HG03571 (cell line): ENCODE measurements at regions not wholly inside any gene's neighbourhood (a gene's known extent, or its start where the extent isn't known, plus 50 kb on each side); places are given as distances from the start of the nearest gene placed in this dataset.

Experiments used
- ATAC-seq: cut with Tn5 transposase; IDR thresholded peaks from one replicate; pipeline ENCODE4 v1.9.1; 2021; ENCODE audit not compliant: unreplicated experiment

DNA sequence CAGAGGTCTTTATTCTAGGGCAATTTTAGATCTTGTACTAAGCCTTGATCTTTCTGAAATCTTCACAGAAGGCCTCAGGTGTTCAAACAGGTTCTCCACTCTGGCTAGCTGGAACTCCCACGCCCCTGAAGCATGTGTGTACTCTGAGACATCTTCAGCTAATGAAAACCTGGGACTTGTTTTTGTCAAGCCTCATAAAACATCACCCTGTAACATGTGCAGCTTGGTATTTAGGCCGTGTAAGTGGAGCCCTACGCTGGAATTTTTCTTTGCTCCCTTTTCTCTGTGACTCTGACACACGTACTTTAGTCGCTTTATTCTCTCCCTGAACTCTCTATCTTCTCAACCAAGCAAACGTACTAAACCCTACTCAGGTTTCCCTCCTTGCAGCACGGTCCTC, 701.9 kb upstream of the ZP4 start:
- ATAC-seq, result no peak

DNA sequence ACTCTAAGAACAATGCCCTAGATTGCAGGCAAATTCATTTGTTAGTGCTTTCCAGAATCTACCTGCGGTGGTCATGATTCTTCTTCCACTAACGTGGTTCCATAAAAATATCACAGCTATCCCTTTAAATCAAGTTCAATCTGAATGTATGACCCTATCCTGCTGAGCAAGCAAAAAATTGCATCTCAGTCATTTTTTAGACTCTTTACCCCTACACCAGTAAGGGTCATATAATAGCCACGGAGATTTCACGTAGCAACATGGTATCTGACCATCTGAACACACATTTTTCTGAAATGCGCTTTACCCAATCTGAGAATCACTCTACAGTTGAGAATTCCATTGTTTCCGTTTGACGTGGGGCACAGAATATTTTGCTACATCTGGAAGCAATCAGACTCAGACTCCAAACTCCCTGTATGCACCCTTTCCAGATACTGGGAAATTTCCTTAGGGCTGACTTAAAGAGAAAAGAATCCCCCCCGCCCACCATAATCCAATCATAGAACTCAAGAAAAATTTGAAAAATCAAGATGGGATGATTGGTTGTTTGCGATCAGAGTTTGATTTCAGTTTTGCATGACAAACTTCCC, 699.2 kb upstream of the ZP4 start:
- ATAC-seq, result no peak

DNA sequence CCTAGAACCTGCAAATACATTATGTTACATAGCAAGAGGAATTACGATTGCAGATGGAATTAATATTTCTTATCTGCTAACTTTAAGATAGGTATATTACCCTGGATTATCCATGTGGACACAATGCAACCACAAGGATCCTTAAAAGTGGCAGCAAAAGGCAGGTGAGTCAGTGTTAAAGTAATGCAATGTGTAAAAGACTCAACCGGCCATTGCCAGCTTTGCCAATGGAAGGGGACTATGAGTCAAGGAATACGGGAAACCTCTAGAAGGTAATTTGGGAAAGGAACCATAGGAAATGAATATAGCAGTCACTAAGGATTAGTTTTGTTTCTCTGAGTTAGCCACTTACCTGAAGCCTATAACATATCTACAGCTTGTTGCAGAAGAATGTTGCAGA, 692.1 kb upstream of the ZP4 start:
- no peak for ATAC-seq

DNA sequence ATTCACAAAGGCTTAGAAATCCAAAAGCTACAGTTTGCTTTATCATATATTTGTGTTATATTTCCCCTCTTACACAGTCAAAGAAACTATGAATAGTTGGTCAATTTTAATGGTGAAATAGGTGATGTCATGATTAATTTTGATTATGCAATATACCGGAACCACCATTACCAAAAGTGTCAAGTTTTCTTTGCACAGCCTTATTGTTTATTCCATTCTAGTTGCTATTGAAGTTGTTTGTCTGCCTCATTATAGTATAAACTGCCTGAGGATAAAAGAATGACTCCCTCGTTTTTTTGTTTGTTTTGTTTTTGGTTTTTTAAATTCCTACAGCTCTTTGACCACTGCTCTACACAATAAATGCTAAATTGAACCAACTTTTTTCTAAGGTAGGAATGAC, 690.6 kb upstream of the ZP4 start:
- no peak for ATAC-seq

DNA sequence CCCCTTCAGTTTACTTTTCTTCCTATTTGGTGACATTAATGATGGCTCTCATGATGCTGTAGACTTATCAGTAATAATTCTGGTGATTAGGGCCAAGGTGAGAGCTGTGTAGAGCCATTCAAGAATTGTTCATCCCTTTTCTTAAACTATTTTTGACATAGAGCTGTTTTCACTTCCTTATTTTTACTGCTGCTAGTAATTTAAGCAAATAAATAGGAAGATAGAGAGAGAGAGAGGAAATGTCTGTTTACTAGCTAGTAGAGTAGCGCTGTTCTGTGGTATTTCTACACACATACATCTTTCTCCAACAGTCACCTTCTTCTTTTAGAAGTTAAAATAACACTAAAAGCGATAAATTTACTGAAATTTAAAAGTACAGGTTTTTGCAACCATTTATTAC, 678.0 kb upstream of the ZP4 start:
- no peak for ATAC-seq

DNA sequence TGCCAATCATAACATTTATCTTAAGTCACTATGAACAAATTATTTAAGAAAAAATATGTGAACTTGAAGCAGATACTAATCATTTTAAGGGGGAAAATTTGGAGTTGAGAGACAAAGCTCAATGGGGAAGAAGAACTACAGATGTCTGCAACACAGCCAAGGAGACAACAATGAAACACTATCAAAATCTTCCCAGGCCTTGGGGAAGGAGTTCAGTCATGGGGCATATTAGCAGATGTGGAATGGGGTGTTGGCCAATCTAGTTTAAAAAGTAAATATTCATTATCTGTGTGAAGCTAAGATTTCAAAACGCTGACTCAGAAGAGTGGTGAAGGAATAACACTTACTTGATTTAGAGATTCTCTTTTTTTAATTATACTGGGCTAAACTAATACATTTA, 671.6 kb upstream of the ZP4 start:
- ATAC-seq, result no peak

DNA sequence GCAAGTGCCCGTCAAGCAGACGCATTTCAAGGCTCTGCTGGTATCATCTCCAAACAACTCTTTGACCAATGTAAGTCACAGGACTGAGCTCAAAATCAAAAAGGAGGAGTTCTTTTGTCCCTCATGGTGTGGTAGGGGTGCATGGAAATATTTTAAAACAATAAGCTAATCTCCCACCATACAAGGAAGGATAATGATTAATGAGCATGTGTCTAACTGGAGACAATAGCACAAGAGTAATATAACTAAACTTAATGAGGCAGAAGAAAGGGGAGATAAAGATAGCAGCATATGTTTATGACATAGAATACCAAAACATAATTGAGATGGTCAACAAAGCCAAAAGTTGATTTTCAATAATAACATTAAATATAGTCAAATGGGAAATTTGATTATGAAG, 668.0 kb upstream of the ZP4 start:
- no peak for ATAC-seq

DNA sequence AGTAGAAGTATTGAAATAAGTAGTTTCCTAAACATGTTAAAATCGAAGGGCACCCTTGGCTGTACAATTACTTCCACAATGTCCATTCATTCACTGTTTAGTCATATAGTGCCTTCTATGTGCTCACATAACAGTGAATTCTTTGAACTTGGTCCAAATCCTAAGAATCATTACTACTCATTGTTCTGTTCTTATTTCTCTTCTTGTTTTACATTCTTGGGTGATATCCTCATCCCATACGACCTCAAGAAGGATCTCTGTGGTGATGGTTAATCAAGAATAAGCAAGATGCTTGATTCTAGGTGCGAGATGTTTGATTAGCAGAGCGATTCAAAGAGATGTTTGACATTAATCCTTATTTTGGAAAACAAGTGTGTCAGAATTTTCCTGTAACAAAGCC, 667.4 kb upstream of the ZP4 start:
- no peak for ATAC-seq

DNA sequence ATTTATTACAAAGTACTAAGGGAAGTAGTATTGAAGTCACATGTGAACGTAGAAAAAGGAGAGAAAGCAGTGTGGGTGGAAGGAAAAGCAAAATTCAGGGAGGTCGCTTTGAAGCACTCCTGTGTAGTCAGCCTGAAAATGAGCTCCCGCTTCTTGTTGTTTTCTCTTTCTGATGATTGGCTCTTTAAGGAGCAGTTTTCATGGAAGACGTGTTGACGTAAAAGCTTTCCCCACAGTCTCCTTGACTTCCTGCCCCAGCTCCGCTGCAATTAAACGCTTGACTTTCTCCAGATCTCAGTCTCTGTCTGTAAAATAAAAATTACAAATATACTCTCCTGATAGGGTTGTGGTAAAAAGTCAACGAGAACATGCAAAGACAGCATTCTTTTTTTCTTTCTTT, 661.5 kb upstream of the ZP4 start:
- no peak for ATAC-seq

DNA sequence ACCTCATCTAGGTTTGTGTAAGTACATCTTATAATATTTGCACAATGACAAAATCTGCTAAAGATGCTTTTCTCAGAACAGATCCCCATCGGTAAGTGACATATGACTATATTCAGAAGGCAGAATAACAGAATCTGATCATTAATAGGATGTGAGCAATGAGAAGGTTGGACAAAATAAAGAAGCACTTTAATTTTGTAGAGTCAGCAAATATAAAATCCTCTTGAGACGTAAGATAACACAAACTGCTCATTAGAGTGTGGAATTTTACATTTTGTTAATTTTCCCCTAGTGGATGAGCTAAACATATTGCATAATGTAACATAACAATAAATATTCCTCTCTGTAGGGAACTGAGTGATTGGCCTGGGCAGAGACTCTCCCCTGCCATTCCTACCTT, 658.4 kb upstream of the ZP4 start:
- ATAC-seq, result no peak

DNA sequence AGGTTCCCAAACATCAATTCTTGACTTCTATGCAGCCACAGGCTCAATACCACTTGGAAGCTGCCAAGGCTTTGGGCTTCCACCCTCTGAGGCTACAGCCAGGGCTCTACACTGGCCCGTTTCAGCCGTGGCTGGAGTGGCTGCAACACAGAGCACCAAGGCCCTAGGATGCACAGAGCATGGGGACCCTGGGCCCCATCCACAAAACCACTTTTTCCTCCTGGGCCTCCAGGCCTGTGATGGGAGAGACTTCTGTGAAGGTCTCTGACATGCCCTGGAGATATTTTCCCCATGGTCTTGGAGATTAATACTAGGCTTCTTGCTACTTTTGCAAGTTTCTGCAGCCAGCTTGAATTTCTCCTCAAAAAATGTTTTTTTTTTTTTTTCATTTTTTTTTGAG, 655.4 kb upstream of the ZP4 start:
- no peak for ATAC-seq

DNA sequence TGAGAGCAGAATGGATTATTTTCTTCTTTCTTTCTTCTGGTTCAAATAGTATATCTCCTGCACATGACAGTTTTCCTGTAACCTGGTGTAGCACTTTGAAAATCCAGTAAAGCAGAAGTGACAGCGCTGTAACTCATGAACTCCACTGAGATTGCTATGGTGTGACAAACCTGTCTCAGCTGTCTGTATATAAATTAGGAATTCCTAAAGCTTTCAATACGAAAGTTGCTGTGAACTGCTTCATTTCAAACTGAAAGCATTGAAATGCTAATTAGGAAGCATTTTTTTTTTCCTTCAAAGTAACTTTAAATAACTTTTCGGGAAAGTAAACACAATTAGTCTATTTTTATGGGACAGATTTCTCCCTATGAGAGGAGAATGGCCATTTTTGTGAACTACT, 646.9 kb upstream of the ZP4 start:
- no peak for ATAC-seq

DNA sequence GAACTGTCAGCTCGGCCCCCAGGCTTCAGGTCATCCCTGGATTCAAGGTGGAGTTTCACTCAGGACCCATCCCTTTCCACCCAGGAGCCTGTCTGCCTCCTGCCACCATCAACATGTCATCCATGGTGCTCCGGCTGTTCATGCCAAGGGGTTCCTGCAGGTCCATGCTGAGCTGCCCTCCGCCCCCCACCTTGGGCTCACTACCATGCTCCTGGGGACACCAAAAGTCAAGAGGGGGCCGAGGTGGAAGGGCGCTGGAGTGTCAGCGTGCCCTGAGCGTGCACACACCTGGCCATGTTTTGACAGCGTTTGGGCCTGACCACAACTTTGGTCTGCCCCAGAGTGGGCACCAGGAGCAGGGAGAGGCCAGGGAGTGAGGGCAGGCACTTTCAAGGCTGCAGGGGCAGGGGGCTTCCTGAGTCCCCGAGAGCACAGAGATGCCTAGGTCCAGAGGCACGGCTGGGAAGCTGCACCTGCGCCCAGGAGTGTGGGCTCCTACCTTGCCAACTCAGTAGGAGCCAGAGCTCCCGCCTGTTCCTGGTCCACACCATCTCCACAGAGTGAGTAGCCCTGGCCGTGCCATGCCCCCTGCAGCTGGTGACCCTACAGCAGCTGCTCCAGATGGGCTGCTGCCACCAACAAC, 639.6 kb upstream of the ZP4 start:
- ATAC-seq, result no peak

DNA sequence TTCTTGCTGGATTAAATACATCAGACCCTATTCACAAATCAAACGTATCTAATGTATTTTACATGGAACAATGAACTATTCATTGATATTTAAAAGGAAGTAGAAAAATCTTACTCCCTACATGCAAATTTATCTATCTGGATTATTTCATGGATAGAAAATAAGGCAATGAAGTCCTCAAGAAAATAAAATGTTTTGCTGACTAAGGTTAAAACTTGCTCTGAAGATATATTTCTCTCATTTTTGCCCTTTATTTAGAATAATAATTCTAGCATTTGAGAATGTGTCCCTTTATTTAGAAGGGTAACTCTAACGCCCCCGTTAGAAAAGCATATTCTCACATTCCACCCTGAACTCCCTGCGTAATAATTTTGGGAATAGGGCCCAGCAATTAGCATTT, 627.0 kb upstream of the ZP4 start:
- no peak for ATAC-seq

DNA sequence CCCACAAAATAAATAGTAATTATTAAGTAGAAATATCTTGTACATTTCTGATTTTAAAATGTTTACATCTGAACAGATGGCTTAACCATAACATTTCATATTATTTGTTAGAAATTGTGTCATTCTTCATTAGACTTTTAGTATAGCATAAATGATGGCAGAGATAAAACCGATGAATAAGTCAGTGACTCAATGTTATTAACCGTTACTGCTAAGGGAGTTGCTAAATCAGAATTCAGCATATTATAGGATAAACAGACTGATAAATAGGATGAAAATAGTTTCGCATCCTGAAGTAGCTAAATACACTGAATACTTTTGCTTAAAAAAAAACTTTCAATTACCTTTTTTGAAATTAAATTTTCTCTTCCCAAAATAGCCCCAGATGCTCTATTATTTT, 610.6 kb upstream of the ZP4 start:
- no peak for ATAC-seq

DNA sequence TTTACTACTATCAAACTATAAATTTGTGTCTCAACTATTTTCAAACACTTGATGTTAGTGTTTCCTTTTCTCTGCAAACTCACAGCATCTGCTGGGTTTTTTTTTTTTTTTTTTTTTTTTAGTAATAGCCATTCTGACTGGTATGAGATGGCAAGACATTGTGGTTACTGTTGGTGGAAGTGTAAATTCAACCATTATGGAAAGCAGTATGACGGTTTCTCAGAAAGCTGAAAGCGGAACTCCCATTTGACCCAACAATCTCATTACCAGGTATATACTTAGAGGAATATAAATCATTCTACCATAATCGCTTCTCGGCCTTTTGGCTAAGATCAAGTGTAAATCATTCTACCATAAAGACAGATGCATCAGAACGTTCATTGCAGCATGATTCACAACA, 608.3 kb upstream of the ZP4 start:
- no peak for ATAC-seq

DNA sequence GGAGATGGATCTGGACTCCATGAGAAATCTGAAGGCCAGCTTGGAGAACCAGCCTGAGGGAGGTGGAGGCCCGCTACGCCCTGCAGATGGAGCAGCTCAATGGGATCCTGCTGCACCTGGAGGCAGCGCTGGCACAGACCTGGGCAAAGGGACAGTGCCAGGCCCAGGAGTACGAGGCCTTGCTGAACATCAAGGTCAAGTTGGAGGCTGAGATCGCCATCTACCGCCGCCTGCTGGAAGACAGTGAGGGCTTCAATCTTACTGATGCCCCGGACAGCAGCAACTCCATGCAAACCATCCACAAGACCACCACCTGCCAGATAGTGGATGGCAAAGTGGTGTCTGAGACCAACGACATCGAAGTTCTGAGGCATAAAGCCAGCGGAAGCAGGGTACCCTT, 601.5 kb upstream of the ZP4 start:
- ATAC-seq, result no peak

DNA sequence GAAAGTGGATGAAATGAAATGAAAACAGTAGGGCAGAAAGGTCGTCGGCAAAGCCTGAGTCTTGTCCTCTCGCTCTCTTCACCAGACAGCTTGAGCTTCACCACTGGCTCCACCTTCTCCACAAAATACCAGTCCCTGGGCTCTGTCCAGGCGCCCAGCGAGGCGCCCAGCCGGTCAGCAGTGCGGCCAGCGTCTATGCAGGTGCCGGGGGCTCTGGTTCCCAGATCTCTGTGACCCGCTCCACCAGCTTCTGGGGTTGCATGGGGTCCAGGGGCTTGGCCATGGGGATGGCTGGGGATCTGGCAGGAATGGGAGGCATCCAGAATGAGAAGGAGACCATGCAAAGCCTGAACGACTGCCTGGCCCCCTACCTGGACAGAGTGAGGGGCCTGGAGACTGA, 600.5 kb upstream of the ZP4 start:
- no peak for ATAC-seq

DNA sequence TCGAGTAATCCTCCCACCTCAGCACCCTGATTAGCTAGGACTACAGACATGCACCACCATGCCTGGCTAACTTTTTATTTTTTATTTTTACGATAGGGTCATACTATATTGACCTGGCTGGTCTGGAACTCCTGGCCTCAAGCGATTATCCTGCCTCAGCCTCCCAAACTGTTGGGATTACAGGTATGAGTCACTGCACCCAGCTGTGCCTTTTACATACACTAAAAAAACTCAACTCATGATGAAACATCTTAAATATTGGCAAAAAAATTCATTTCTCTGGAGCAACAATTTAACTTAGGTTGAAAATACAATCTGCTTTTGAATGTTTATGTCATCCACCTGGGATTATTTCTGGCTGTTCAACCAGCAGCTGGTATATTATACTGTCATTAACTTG, 598.3 kb upstream of the ZP4 start:
- no peak for ATAC-seq

DNA sequence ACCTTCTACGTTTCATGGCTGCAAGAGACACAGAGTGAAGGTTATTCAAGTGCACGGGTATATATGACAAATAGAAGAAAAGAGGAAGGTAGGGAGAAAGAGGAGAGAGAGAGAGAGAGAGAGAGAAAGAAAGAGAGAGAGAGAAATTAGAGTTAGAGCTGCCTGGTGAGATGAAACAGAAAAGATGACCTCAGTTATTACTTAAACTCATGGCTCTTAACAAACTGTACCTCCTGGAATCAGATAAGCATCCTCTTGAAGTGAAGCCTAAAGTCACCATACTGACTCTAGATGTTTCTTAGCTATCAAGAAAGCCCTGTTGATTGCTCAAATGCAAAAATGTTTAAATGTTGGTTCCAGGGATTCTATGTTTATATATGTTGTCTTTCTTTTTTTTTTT, 597.7 kb upstream of the ZP4 start:
- no peak for ATAC-seq

DNA sequence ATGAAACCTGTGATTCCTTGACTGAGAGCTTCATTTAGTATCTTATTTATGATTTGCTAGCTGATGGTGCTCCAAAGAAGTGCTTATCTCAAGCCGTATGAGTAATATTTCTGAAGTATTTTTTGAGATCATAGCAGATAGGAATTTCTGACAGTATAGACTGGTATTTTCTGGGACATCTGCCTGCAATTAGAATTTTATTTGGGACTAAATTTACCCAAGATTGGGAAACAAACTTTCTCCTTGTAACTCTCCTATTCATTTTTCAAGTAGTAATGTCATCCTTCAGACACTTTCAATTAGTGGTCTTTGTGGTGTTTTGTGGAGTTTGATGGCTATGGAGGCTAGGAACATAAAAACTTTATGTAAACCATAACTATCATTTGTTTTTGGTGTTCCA, 597.2 kb upstream of the ZP4 start:
- no peak for ATAC-seq

DNA sequence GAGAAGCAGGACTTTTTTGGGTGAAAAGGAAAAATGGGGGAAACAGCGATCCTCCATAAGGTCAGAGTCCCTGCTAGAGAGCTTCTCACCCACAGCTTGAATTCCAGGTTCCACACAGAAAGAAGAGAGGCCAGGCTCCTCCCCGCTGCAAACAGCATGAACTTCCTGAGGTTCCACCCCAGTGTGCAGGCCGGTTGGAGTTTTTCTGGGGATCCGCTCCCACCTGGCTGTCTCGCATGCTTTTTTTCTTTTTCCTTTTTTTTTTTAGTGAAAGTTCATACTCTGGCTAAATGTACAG, 595.1 kb upstream of the ZP4 start:
- ATAC-seq, result no peak

DNA sequence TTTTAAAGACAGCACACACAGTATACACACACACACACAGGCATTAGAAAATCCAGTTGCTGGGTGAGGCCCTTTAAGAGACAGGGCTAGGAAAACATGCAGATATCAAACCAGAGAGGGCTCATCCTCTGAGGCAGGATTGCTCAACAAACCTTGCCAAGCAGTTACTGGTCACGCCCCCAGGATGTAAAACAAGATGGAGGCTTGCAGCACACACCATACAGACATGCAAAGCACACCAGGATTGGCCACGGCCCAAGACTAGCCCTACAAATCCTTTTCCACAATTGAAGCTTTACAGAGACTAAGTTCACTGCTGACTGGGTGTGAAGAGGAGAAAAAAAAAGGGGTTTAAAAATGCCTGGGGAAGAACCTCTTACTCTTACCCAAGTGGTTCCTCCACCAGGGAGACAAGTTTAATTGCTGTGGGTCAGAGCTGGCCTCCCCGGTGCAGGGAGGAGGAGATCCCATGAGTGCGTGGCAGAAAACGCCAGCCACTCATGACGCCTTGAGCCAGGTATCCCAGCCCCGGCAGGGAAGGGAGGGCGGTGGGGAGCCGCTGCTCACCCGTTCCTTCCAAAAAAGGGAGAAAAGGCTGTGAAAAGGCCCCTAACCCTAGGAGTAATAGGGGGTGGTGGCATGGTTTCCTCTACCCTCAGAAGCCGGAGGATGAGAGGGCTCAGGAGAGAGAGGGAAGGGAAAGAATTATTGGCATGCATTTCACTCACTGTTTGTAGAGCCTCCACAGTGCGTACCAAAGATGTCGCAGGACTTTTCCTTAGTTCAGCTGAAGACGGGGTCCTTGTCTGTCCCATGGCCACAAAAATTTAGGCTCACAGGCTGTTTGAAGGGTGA, 594.6 kb upstream of the ZP4 start:
- ATAC-seq, result no peak
